ENCODE measurements at regions not wholly inside any gene's neighbourhood (a gene's known extent, or its start where the extent isn't known, plus 50 kb on each side); places are given as distances from the start of the nearest gene placed in this dataset.

GRCh38 chr19:29446361-29446760 is 79.4 kb upstream of the VSTM2B start:
- H3K27me3 ChIP-seq: no peaks in the 10 kb centered on the region
- H3K9me3 ChIP-seq (ENCODE audit: low read depth): no peaks in the 10 kb centered on the region
- no peak overlapping the region for H3K27ac ChIP-seq
- TF ChIP-seq CTCF (IDR thresholded peaks at IDR 0.05; ENCODE audit: low read depth, low read length): no peak
- H3K4me3 ChIP-seq: no peak overlapping the region
- H3K36me3 ChIP-seq: no peaks in the 10 kb centered on the region
- no peak for DNase-seq (ENCODE audit: low read depth in 1 of 2, low spot score in 1 of 2)
- no peaks in the 10 kb centered on the region for H3K4me1 ChIP-seq (ENCODE audit: low read depth)

- Histone ChIP-seq H3K27me3 (no peaks in the 10 kb centered on the region), H3K4me1 (ENCODE audit: low read depth) (no peaks in the 10 kb centered on the region), H3K27ac (no peak overlapping the region), H3K36me3 (no peaks in the 10 kb centered on the region), H3K9me3 (ENCODE audit: low read depth) (no peaks in the 10 kb centered on the region), H3K4me3 (no peak overlapping the region)
- no peak for DNase-seq (ENCODE audit: low read depth in 1 of 2, low spot score in 1 of 2)
- TF ChIP-seq CTCF (IDR thresholded peaks at IDR 0.05; ENCODE audit: low read depth, low read length): no peak
Observed at GRCh38 chr19:29448046-29448445, 77.7 kb upstream of the VSTM2B start.

GRCh38 chr19:29449371-29449770 is 76.4 kb upstream of the VSTM2B start:
- Histone ChIP-seq H3K4me3 (no peak overlapping the region), H3K27ac (no peak overlapping the region), H3K9me3 (ENCODE audit: low read depth) (no peaks in the 10 kb centered on the region), H3K27me3 (no peaks in the 10 kb centered on the region), H3K4me1 (ENCODE audit: low read depth) (no peaks in the 10 kb centered on the region), H3K36me3 (no peaks in the 10 kb centered on the region)
- DNase-seq (ENCODE audit: low read depth in 1 of 2, low spot score in 1 of 2): no peak
- no peak for TF ChIP-seq CTCF (IDR thresholded peaks at IDR 0.05; ENCODE audit: low read depth, low read length)

- peaks cover 3% of the 10 kb centered on the region for H3K27me3 ChIP-seq
- no peak for TF ChIP-seq CTCF (IDR thresholded peaks at IDR 0.05; ENCODE audit: low read depth, low read length)
- H3K4me3 ChIP-seq: no peak overlapping the region
- no peaks in the 10 kb centered on the region for H3K9me3 ChIP-seq (ENCODE audit: low read depth)
- H3K36me3 ChIP-seq: no peaks in the 10 kb centered on the region
- H3K27ac ChIP-seq: no peak overlapping the region
- no peaks in the 10 kb centered on the region for H3K4me1 ChIP-seq (ENCODE audit: low read depth)
- no peak for DNase-seq (ENCODE audit: low read depth in 1 of 2, low spot score in 1 of 2)
Observed at GRCh38 chr19:29450306-29450705, 75.5 kb upstream of the VSTM2B start.

GRCh38 chr19:29450812-29451211 is 75.0 kb upstream of the VSTM2B start:
- no peak for DNase-seq (ENCODE audit: low read depth in 1 of 2, low spot score in 1 of 2)
- Histone ChIP-seq H3K27ac (no peak overlapping the region), H3K4me3 (no peak overlapping the region), H3K27me3 (peaks cover 3% of the 10 kb centered on the region), H3K36me3 (no peaks in the 10 kb centered on the region), H3K4me1 (ENCODE audit: low read depth) (no peaks in the 10 kb centered on the region), H3K9me3 (ENCODE audit: low read depth) (no peaks in the 10 kb centered on the region)
- no peak for TF ChIP-seq CTCF (IDR thresholded peaks at IDR 0.05; ENCODE audit: low read depth, low read length)

- DNase-seq (ENCODE audit: low read depth in 1 of 2, low spot score in 1 of 2): no peak
- Histone ChIP-seq H3K27me3 (peaks cover 3% of the 10 kb centered on the region), H3K27ac (no peak overlapping the region), H3K4me1 (ENCODE audit: low read depth) (no peaks in the 10 kb centered on the region), H3K36me3 (no peaks in the 10 kb centered on the region), H3K4me3 (no peak overlapping the region), H3K9me3 (ENCODE audit: low read depth) (no peaks in the 10 kb centered on the region)
- TF ChIP-seq CTCF (IDR thresholded peaks at IDR 0.05; ENCODE audit: low read depth, low read length): no peak
Observed at GRCh38 chr19:29454109-29454508, 71.7 kb upstream of the VSTM2B start.

Data from cardiac muscle cell (in vitro differentiated cells and primary cell).